ENCODE measurements at regions not wholly inside any gene's neighbourhood (a gene's known extent, or its start where the extent isn't known, plus 50 kb on each side); places are given as distances from the start of the nearest gene placed in this dataset.

DNA sequence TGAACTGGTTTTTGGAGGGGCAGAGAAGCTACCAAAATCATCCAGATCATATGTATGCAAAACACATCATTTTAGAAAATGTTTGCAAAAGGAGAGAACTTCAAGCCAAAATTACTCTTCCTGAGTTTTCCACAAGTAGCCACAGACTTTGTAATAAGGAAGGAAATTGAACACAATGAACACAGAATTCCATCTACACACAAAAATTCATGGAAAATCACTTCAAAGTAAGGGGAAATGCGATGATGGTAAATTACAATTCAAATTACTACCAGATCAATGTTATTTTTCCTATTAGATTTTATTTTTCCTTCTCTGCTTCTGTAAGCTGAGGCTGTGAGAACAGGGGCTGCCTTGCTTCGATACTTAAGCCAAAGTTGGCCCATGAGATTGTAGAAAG lies 172.1 kb upstream of the ARL4C start:
- Histone ChIP-seq H3K9me3 (ENCODE audit: low read length) (no peaks in the 10 kb centered on the region), H3K27ac (ENCODE audit: low read depth, low read length, poor library complexity, severe bottlenecking) (no peak overlapping the region), H3K4me2 (ENCODE audit: low read length) (no peak overlapping the region), H3K27me3 (ENCODE audit: insufficient read depth, low read length) (no peaks in the 10 kb centered on the region), H3K36me3 (ENCODE audit: insufficient read depth, low read length) (no peaks in the 10 kb centered on the region), H3F3A (ENCODE audit: insufficient read depth, low read length) (no peaks in the 10 kb centered on the region), H3K4me3 (ENCODE audit: low read depth, low read length, poor library complexity, severe bottlenecking) (no peak overlapping the region), H2AFZ (ENCODE audit: low read length) (no peak overlapping the region), H4K20me1 (ENCODE audit: insufficient read depth, low read length) (no peaks in the 10 kb centered on the region), H3K9me2 (ENCODE audit: low read depth, low read length) (no peaks in the 10 kb centered on the region), H3K79me2 (ENCODE audit: insufficient read depth, low read length) (no peaks in the 10 kb centered on the region), H3K9ac (ENCODE audit: low read length) (no peak overlapping the region), H3K4me1 (ENCODE audit: insufficient read depth, low read length, severe bottlenecking) (no peaks in the 10 kb centered on the region)
- TF ChIP-seq EZH2 (IDR thresholded peaks at IDR 0.05; ENCODE audit: borderline replicate concordance, low read length): no peak
- TF ChIP-seq, protein P1, sequence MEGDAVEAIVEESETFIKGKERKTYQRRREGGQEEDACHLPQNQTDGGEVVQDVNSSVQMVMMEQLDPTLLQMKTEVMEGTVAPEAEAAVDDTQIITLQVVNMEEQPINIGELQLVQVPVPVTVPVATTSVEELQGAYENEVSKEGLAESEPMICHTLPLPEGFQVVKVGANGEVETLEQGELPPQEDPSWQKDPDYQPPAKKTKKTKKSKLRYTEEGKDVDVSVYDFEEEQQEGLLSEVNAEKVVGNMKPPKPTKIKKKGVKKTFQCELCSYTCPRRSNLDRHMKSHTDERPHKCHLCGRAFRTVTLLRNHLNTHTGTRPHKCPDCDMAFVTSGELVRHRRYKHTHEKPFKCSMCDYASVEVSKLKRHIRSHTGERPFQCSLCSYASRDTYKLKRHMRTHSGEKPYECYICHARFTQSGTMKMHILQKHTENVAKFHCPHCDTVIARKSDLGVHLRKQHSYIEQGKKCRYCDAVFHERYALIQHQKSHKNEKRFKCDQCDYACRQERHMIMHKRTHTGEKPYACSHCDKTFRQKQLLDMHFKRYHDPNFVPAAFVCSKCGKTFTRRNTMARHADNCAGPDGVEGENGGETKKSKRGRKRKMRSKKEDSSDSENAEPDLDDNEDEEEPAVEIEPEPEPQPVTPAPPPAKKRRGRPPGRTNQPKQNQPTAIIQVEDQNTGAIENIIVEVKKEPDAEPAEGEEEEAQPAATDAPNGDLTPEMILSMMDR (IDR thresholded peaks at IDR 0.05; ENCODE audit: low read length): no peak

DNA sequence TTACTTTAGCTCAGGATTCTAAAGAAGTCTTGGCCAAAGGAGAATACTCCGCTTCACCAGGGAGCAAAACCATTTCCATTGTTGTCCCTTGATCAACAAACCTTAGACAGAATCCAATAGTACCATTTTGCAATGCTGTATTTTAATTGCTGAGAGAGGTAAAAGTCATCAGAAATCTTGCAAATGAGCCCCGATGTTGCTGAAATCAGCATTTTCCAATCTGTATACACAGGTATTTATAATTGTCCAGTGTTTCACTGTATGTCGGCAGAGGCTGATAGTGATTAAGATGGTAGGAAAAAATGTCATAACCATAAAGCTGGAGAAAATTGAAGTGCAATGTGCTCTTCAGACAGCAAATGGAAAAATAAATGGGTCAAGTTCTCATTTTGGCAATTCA lies 170.0 kb upstream of the ARL4C start:
- no peaks in the 10 kb centered on the region for H4K20me1 ChIP-seq (ENCODE audit: insufficient read depth, low read length)
- H3K79me2 ChIP-seq (ENCODE audit: insufficient read depth, low read length): no peaks in the 10 kb centered on the region
- no peak overlapping the region for H3K9ac ChIP-seq (ENCODE audit: low read length)
- H3K27me3 ChIP-seq (ENCODE audit: insufficient read depth, low read length): no peaks in the 10 kb centered on the region
- no peak overlapping the region for H2AFZ ChIP-seq (ENCODE audit: low read length)
- no peaks in the 10 kb centered on the region for H3F3A ChIP-seq (ENCODE audit: insufficient read depth, low read length)
- TF ChIP-seq EZH2 (IDR thresholded peaks at IDR 0.05; ENCODE audit: borderline replicate concordance, low read length): no peak
- TF ChIP-seq, protein P1 (IDR thresholded peaks at IDR 0.05; ENCODE audit: low read length): no peak
- H3K27ac ChIP-seq (ENCODE audit: low read depth, low read length, poor library complexity, severe bottlenecking): no peak overlapping the region
- H3K4me3 ChIP-seq (ENCODE audit: low read depth, low read length, poor library complexity, severe bottlenecking): no peak overlapping the region
- H3K9me3 ChIP-seq (ENCODE audit: low read length): no peaks in the 10 kb centered on the region
- H3K4me1 ChIP-seq (ENCODE audit: insufficient read depth, low read length, severe bottlenecking): no peaks in the 10 kb centered on the region
- no peak overlapping the region for H3K4me2 ChIP-seq (ENCODE audit: low read length)
- no peaks in the 10 kb centered on the region for H3K36me3 ChIP-seq (ENCODE audit: insufficient read depth, low read length)
- H3K9me2 ChIP-seq (ENCODE audit: low read depth, low read length): no peaks in the 10 kb centered on the region

DNA sequence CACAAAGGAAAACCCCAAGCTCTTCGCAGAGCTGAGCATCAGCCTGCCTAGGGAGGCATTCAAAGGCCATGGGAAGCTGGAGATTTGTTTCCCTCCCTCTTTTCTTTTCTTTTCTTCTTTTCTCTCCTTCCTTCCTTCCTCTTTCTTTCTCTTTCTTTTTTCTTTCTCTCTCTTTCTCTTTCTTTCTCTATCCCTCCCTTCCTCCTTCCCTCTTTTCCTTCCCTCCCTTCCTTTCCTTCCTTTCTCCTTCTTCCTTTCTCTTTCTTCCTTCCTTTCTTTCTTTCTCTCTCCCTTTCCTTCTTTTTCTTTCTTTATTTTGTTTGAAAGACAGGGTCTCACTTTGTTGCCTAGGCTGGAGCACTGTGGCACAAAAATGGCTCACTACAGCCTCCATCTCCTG lies 168.4 kb upstream of the ARL4C start:
- Histone ChIP-seq H3K4me2 (ENCODE audit: low read length) (no peak overlapping the region), H4K20me1 (ENCODE audit: insufficient read depth, low read length) (no peaks in the 10 kb centered on the region), H3K9me2 (ENCODE audit: low read depth, low read length) (no peaks in the 10 kb centered on the region), H3F3A (ENCODE audit: insufficient read depth, low read length) (no peaks in the 10 kb centered on the region), H2AFZ (ENCODE audit: low read length) (no peak overlapping the region), H3K4me1 (ENCODE audit: insufficient read depth, low read length, severe bottlenecking) (no peaks in the 10 kb centered on the region), H3K79me2 (ENCODE audit: insufficient read depth, low read length) (no peaks in the 10 kb centered on the region), H3K27me3 (ENCODE audit: insufficient read depth, low read length) (no peaks in the 10 kb centered on the region), H3K9me3 (ENCODE audit: low read length) (no peaks in the 10 kb centered on the region), H3K9ac (ENCODE audit: low read length) (no peak overlapping the region), H3K4me3 (ENCODE audit: low read depth, low read length, poor library complexity, severe bottlenecking) (no peak overlapping the region), H3K27ac (ENCODE audit: low read depth, low read length, poor library complexity, severe bottlenecking) (no peak overlapping the region), H3K36me3 (ENCODE audit: insufficient read depth, low read length) (no peaks in the 10 kb centered on the region)
- TF ChIP-seq EZH2 (IDR thresholded peaks at IDR 0.05; ENCODE audit: borderline replicate concordance, low read length): no peak
- TF ChIP-seq, protein P1 (IDR thresholded peaks at IDR 0.05; ENCODE audit: low read length): no peak

Measured in OCI-LY1 (cell line).